ENCODE measurements at regions not wholly inside any gene's neighbourhood (a gene's known extent, or its start where the extent isn't known, plus 50 kb on each side); places are given as distances from the start of the nearest gene placed in this dataset.

GRCh38 chr5:2175041-2175440, 292.3 kb upstream of the IRX4 start:
- TF ChIP-seq CTCF (IDR thresholded peaks at IDR 0.05 in 8 of 11, conservative IDR thresholded peaks at IDR 0.05 in 3 of 11) (no peak), POLR2A (IDR thresholded peaks at IDR 0.05) (no peak)

Data from spleen (tissue), 7 donors.